Activated T-cell treated with anti-CD3 and anti-CD28 coated beads, Interleukin-2, amount 50 U/mL, for 4 hours (primary cell): ENCODE measurements at regions not wholly inside any gene's neighbourhood (a gene's known extent, or its start where the extent isn't known, plus 50 kb on each side); places are given as distances from the start of the nearest gene placed in this dataset.

Source experiments
- ATAC-seq, 2 donors: fragments of 200-7000 bp; cut with Tn5 transposase; one replicate each; pipeline ENCODE4 v1.10.0; 2021
- DNase-seq: peaks from one replicate; pipeline ENCODE4 v3.0.0-alpha.2; 2020
- H3K27me3 Mint-ChIP-seq: one replicate; pipeline ENCODE4 v1.8.0; 2021; ENCODE audit warnings: low read depth, mixed read lengths
- H3K36me3 Mint-ChIP-seq: one replicate; pipeline ENCODE4 v1.8.0; 2022; ENCODE audit warnings: mixed read lengths; ENCODE audit not compliant: insufficient read depth
- H3K4me1 Mint-ChIP-seq: one replicate; pipeline ENCODE4 v1.8.0; 2021; ENCODE audit warnings: low read depth, mixed read lengths
- H3K4me3 Mint-ChIP-seq: one replicate; pipeline ENCODE4 v1.8.0; 2021; ENCODE audit warnings: mild to moderate bottlenecking, moderate library complexity, mixed read lengths
- H3K9me3 Mint-ChIP-seq: one replicate; pipeline ENCODE4 v1.8.0; 2021; ENCODE audit warnings: mixed read lengths

- Mint-ChIP-seq H3K36me3 (no peaks in the 10 kb centered on the region), H3K4me1 (no peaks in the 10 kb centered on the region), H3K9me3 (peaks cover 3% of the 10 kb centered on the region), H3K27me3 (peaks cover 3% of the 10 kb centered on the region), H3K4me3 (no peak overlapping the region)
- ATAC-seq (no peak), DNase-seq (no peak)
Measured at GRCh38 chr18:73752546-73752945, 395.1 kb downstream of the FBXO15 start.

- DNase-seq: no peak
- H3K36me3 Mint-ChIP-seq: no peaks in the 10 kb centered on the region
- no peaks in the 10 kb centered on the region for H3K27me3 Mint-ChIP-seq
- ATAC-seq: no peak
- no peaks in the 10 kb centered on the region for H3K9me3 Mint-ChIP-seq
- no peaks in the 10 kb centered on the region for H3K4me1 Mint-ChIP-seq
- H3K4me3 Mint-ChIP-seq: no peak overlapping the region
Measured at GRCh38 chr18:73750052-73750451, 397.6 kb downstream of the FBXO15 start.

GRCh38 chr18:73749304-73749703 lies 398.3 kb downstream of the FBXO15 start:
- Mint-ChIP-seq H3K4me1 (no peaks in the 10 kb centered on the region), H3K9me3 (no peaks in the 10 kb centered on the region), H3K36me3 (no peaks in the 10 kb centered on the region), H3K27me3 (no peaks in the 10 kb centered on the region), H3K4me3 (no peak overlapping the region)
- no peak for ATAC-seq
- DNase-seq: no peak

GRCh38 chr18:73748731-73749130 lies 398.9 kb downstream of the FBXO15 start:
- Mint-ChIP-seq H3K36me3 (no peaks in the 10 kb centered on the region), H3K4me1 (no peaks in the 10 kb centered on the region), H3K4me3 (no peak overlapping the region), H3K27me3 (no peaks in the 10 kb centered on the region), H3K9me3 (no peaks in the 10 kb centered on the region)
- no peak for ATAC-seq
- DNase-seq: no peak

GRCh38 chr18:73746101-73746500 lies 401.5 kb downstream of the FBXO15 start:
- Mint-ChIP-seq H3K4me1 (no peaks in the 10 kb centered on the region), H3K9me3 (no peaks in the 10 kb centered on the region)

GRCh38 chr18:73742957-73743356 lies 404.7 kb downstream of the FBXO15 start:
- Mint-ChIP-seq H3K27me3 (no peaks in the 10 kb centered on the region), H3K9me3 (no peaks in the 10 kb centered on the region), H3K36me3 (no peaks in the 10 kb centered on the region), H3K4me3 (no peak overlapping the region), H3K4me1 (no peaks in the 10 kb centered on the region)
- ATAC-seq: no peak
- no peak for DNase-seq

More at GRCh38 chr18:73746101-73746500, 401.5 kb downstream of the FBXO15 start:
- no peak for ATAC-seq
- Mint-ChIP-seq H3K27me3 (no peaks in the 10 kb centered on the region), H3K4me3 (no peak overlapping the region), H3K36me3 (no peaks in the 10 kb centered on the region)
- DNase-seq: no peak

GRCh38 chr18:73741946-73742345 lies 405.7 kb downstream of the FBXO15 start:
- DNase-seq (no peak), ATAC-seq (no peak)
- H3K4me1 Mint-ChIP-seq: no peaks in the 10 kb centered on the region
- H3K27me3 Mint-ChIP-seq: no peaks in the 10 kb centered on the region
- no peaks in the 10 kb centered on the region for H3K36me3 Mint-ChIP-seq
- no peak overlapping the region for H3K4me3 Mint-ChIP-seq
- H3K9me3 Mint-ChIP-seq: no peaks in the 10 kb centered on the region

- Mint-ChIP-seq H3K36me3 (no peaks in the 10 kb centered on the region), H3K4me3 (no peak overlapping the region), H3K4me1 (no peaks in the 10 kb centered on the region), H3K9me3 (no peaks in the 10 kb centered on the region), H3K27me3 (no peaks in the 10 kb centered on the region)
- DNase-seq: no peak
- ATAC-seq: no peak
Measured at GRCh38 chr18:73739098-73739497, 408.5 kb downstream of the FBXO15 start.

- Mint-ChIP-seq H3K4me3 (no peak overlapping the region), H3K9me3 (no peaks in the 10 kb centered on the region), H3K36me3 (no peaks in the 10 kb centered on the region), H3K27me3 (no peaks in the 10 kb centered on the region), H3K4me1 (no peaks in the 10 kb centered on the region)
- no peak for DNase-seq
- ATAC-seq: no peak
Measured at GRCh38 chr18:73737990-73738389, 409.6 kb downstream of the FBXO15 start.

GRCh38 chr18:73735836-73736235 lies 411.8 kb downstream of the FBXO15 start:
- no peaks in the 10 kb centered on the region for H3K4me1 Mint-ChIP-seq
- DNase-seq (no peak), ATAC-seq (no peak)
- H3K36me3 Mint-ChIP-seq: no peaks in the 10 kb centered on the region
- peaks cover 3% of the 10 kb centered on the region for H3K9me3 Mint-ChIP-seq
- H3K27me3 Mint-ChIP-seq: no peaks in the 10 kb centered on the region
- no peak overlapping the region for H3K4me3 Mint-ChIP-seq

GRCh38 chr18:73733806-73734314 lies 413.8 kb downstream of the FBXO15 start:
- peaks cover 10% of the 10 kb centered on the region for H3K9me3 Mint-ChIP-seq
- H3K27me3 Mint-ChIP-seq: no peaks in the 10 kb centered on the region
- H3K36me3 Mint-ChIP-seq: no peaks in the 10 kb centered on the region
- ATAC-seq: no peak
- no peaks in the 10 kb centered on the region for H3K4me1 Mint-ChIP-seq
- DNase-seq: no peak
- H3K4me3 Mint-ChIP-seq: no peak overlapping the region

GRCh38 chr18:73733376-73733775 lies 414.3 kb downstream of the FBXO15 start:
- Mint-ChIP-seq H3K27me3 (no peaks in the 10 kb centered on the region), H3K4me3 (no peak overlapping the region), H3K36me3 (no peaks in the 10 kb centered on the region), H3K4me1 (no peaks in the 10 kb centered on the region), H3K9me3 (peaks cover 10% of the 10 kb centered on the region)
- DNase-seq: no peak
- ATAC-seq: no peak

GRCh38 chr18:73728657-73729056 lies 419.0 kb downstream of the FBXO15 start:
- no peaks in the 10 kb centered on the region for H3K4me1 Mint-ChIP-seq
- DNase-seq: no peak
- no peaks in the 10 kb centered on the region for H3K27me3 Mint-ChIP-seq
- no peak for ATAC-seq
- H3K4me3 Mint-ChIP-seq: no peak overlapping the region
- H3K9me3 Mint-ChIP-seq: peaks cover 15% of the 10 kb centered on the region
- H3K36me3 Mint-ChIP-seq: no peaks in the 10 kb centered on the region

- no peaks in the 10 kb centered on the region for H3K27me3 Mint-ChIP-seq
- DNase-seq: no peak
- ATAC-seq: no peak
- no peaks in the 10 kb centered on the region for H3K36me3 Mint-ChIP-seq
- H3K4me1 Mint-ChIP-seq: no peaks in the 10 kb centered on the region
- no peak overlapping the region for H3K4me3 Mint-ChIP-seq
- peaks cover 10% of the 10 kb centered on the region for H3K9me3 Mint-ChIP-seq
Measured at GRCh38 chr18:73724958-73725357, 422.7 kb downstream of the FBXO15 start.

GRCh38 chr18:73719611-73720010 lies 428.0 kb downstream of the FBXO15 start:
- no peaks in the 10 kb centered on the region for H3K4me1 Mint-ChIP-seq
- no peaks in the 10 kb centered on the region for H3K36me3 Mint-ChIP-seq
- H3K9me3 Mint-ChIP-seq: peaks cover 5% of the 10 kb centered on the region
- no peaks in the 10 kb centered on the region for H3K27me3 Mint-ChIP-seq
- DNase-seq (no peak), ATAC-seq (no peak)
- no peak overlapping the region for H3K4me3 Mint-ChIP-seq

GRCh38 chr18:73717570-73717969 lies 430.1 kb downstream of the FBXO15 start:
- ATAC-seq (no peak), DNase-seq (no peak)
- H3K4me3 Mint-ChIP-seq: no peak overlapping the region
- peaks cover 3% of the 10 kb centered on the region for H3K9me3 Mint-ChIP-seq
- H3K36me3 Mint-ChIP-seq: no peaks in the 10 kb centered on the region
- H3K27me3 Mint-ChIP-seq: no peaks in the 10 kb centered on the region
- H3K4me1 Mint-ChIP-seq: no peaks in the 10 kb centered on the region
